HG02642 (cell line): ENCODE measurements at regions not wholly inside any gene's neighbourhood (a gene's known extent, or its start where the extent isn't known, plus 50 kb on each side); places are given as distances from the start of the nearest gene placed in this dataset.
A peak's percentile ranks its signal among the peaks of the same experiment; 100 is the strongest.
"Not testable (repeated sequence)": the region's sequence is repeated elsewhere in the genome, so short reads cannot be mapped to it uniquely, and the experiment has no call there.

Source experiments
- ATAC-seq: cut with Tn5 transposase; IDR thresholded peaks from one replicate; pipeline ENCODE4 v1.9.1; 2021; ENCODE audit warnings: mild to moderate bottlenecking; ENCODE audit not compliant: unreplicated experiment, poor library complexity

DNA sequence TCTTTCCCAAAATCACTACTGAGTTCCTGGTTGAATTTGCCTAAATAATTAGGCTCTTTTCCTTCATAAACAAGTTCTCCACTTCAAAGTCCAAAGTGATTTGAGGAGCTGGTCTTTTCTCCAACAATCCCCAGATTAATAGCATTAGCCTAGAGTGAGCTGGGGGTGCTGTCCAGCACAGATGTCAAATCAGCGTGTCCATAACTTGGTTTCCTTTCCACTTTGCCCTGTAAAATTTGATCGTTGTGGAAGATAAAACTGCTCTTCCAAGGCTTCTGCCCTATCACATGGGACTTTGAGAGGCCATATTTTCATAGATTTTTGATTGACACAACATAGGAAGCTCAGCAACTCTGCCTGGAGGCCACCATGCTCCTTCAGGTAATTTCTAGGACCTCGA lies 134.7 kb upstream of the RORB start:
- no peak for ATAC-seq

GRCh38 chr9:74366111-74366510 lies 131.0 kb upstream of the RORB start:
- no peak for ATAC-seq

GRCh38 chr9:74369844-74370243 lies 127.3 kb upstream of the RORB start:
- ATAC-seq: no peak

DNA sequence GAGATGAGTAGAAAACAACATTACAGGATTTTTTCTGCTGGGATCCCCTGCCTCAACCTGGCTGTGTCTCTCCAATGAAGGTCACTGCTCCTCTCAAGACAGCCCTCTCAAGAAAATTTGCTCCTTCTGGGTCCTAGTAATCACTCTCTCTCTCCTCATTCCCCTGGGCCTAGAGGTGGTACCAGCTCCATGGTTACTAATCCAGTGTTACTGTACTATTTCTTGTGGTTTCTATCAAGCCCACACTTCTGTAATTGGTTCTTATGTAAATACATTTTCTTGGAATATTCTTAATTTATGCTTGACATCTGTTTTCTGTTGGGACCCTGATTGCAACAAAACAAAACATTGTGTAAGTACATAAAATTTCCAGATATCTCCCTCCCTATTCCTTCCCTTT lies 123.8 kb upstream of the RORB start:
- no peak for ATAC-seq

GRCh38 chr9:74379718-74380117 lies 117.4 kb upstream of the RORB start:
- ATAC-seq: peak; percentile 71

GRCh38 chr9:74391816-74392215 lies 105.3 kb upstream of the RORB start:
- ATAC-seq: no peak

DNA sequence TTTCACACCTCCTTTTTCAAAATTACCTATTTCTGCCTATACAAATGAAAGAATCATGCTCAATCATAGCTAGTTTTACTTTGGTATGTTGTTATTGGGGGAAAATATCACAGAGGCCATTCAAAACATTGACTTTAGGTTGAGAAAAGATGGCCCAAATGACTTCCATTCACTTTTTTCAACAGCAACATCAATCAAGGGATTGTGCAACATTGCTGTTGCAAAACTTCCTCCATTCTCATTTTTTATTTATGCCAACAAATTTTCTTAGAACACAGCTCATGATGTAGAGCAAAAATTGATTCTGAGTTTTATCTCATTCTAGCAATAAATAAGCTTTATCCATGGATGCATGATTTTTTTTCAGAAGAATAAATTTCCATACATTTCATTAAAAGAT lies 93.6 kb upstream of the RORB start:
- ATAC-seq: no peak

GRCh38 chr9:74404620-74405019 lies 92.5 kb upstream of the RORB start:
- no peak for ATAC-seq

- ATAC-seq: no peak
These were observed 90.0 kb upstream of the RORB start for GRCh38 chr9:74407166-74407565.

- no peak for ATAC-seq
These were observed 84.7 kb upstream of the RORB start for GRCh38 chr9:74412236-74412979.

DNA sequence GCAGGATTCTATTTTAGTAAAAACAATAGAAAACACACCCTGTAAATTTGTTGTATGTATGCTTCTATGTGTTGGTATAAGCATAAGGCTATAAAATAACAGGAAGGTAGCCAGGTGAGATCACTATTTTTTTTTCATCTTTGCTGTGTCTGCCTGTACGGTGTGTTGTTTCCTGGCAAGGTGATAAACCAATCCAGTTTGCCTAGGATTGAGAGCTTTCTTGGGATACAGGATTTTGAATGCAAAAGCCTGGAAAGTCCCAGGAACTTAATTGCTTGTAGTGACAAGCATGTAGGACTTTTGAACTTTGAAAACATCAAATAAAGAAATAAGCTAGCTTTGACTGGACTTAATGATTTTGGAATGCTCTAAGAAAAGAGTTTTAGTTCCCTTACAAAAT lies 83.3 kb upstream of the RORB start:
- no peak for ATAC-seq

GRCh38 chr9:74414325-74414724 lies 82.8 kb upstream of the RORB start:
- no peak for ATAC-seq

- ATAC-seq: no peak
These were observed 81.1 kb upstream of the RORB start for GRCh38 chr9:74415995-74416394.

DNA sequence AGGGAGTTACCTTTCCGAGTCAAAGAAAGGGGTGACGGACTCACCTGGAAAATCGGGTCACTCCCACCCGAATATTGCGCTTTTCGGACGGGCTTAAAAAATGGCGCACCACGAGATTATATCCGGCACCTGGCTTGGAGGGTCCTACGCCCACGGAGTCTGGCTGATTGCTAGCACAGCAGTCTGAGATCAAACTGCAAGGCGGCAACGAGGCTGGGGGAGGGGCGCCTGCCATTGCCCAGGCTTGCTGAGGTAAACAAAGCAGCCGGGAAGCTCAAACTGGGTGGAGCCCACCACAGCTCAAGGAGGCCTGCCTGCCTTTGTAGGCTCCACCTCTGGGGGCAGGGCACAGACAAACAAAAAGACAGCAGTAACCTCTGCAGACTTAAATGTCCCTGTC lies 72.6 kb upstream of the RORB start:
- not testable (repeated sequence) for ATAC-seq

- ATAC-seq: no peak
These were observed 65.7 kb upstream of the RORB start for GRCh38 chr9:74431467-74431866.

GRCh38 chr9:74443036-74443750 lies 53.9 kb upstream of the RORB start:
- ATAC-seq: no peak

- ATAC-seq: no peak
These were observed 52.8 kb upstream of the RORB start for GRCh38 chr9:74444369-74444768.
